ENCODE measurements at regions not wholly inside any gene's neighbourhood (a gene's known extent, or its start where the extent isn't known, plus 50 kb on each side); places are given as distances from the start of the nearest gene placed in this dataset.

GRCh38 chr18:40210696-40211095 is 1744.3 kb upstream of the PIK3C3 start:
- TF ChIP-seq CTCF (IDR thresholded peaks at IDR 0.05): no peak
- no peak for TF ChIP-seq EP300 (IDR thresholded peaks at IDR 0.05)
- no peak for TF ChIP-seq POLR2A (IDR thresholded peaks at IDR 0.05)

Data from ovary (tissue), 3 donors.